Fibroblast of skin of scalp (primary cell): ENCODE measurements at regions not wholly inside any gene's neighbourhood (a gene's known extent, or its start where the extent isn't known, plus 50 kb on each side); places are given as distances from the start of the nearest gene placed in this dataset.
"Not testable (repeated sequence)": the region's sequence is repeated elsewhere in the genome, so short reads cannot be mapped to it uniquely, and the experiment has no call there.

Source experiments
- DNase-seq: peaks from one replicate; pipeline ENCODE4 v3.0.0-alpha.2; 2013

- peak; percentile 82 for DNase-seq
These were observed 50.6 kb upstream of the NKD1 start for GRCh38 chr16:50497592-50497991.

GRCh38 chr16:50496990-50497389 lies 51.2 kb upstream of the NKD1 start:
- no peak for DNase-seq

- no peak for DNase-seq
These were observed 52.5 kb upstream of the NKD1 start for GRCh38 chr16:50495673-50496072.

GRCh38 chr16:50494501-50495491 lies 53.4 kb upstream of the NKD1 start:
- DNase-seq: no peak

GRCh38 chr16:50491516-50491915 lies 56.7 kb upstream of the NKD1 start:
- no peak for DNase-seq

GRCh38 chr16:50490828-50491227 lies 57.4 kb upstream of the NKD1 start:
- DNase-seq: no peak

- no peak for DNase-seq
These were observed 59.0 kb upstream of the NKD1 start for GRCh38 chr16:50489182-50489581.

GRCh38 chr16:50487528-50487927 lies 60.7 kb upstream of the NKD1 start:
- DNase-seq: no peak

GRCh38 chr16:50486162-50486561 lies 62.0 kb upstream of the NKD1 start:
- not testable (repeated sequence) for DNase-seq

- no peak for DNase-seq
These were observed 63.0 kb upstream of the NKD1 start for GRCh38 chr16:50485232-50485631.

GRCh38 chr16:50482271-50482670 lies 65.9 kb upstream of the NKD1 start:
- DNase-seq: no peak

GRCh38 chr16:50480206-50480605 lies 68.0 kb upstream of the NKD1 start:
- DNase-seq: no peak

GRCh38 chr16:50479771-50480170 lies 68.4 kb upstream of the NKD1 start:
- DNase-seq: no peak

GRCh38 chr16:50478773-50479149 lies 69.4 kb upstream of the NKD1 start:
- no peak for DNase-seq

- no peak for DNase-seq
These were observed 70.0 kb upstream of the NKD1 start for GRCh38 chr16:50478075-50478772.

- no peak for DNase-seq
These were observed 71.5 kb upstream of the NKD1 start for GRCh38 chr16:50476486-50477255.

- DNase-seq: no peak
These were observed 73.0 kb upstream of the NKD1 start for GRCh38 chr16:50475170-50475569.

- no peak for DNase-seq
These were observed 74.1 kb upstream of the NKD1 start for GRCh38 chr16:50474138-50474537.

- no peak for DNase-seq
These were observed 74.7 kb upstream of the NKD1 start for GRCh38 chr16:50473356-50473945.

GRCh38 chr16:50472472-50472871 lies 75.7 kb upstream of the NKD1 start:
- no peak for DNase-seq

- no peak for DNase-seq
These were observed 77.5 kb upstream of the NKD1 start for GRCh38 chr16:50470687-50471086.

GRCh38 chr16:50469744-50470321 lies 78.4 kb upstream of the NKD1 start:
- no peak for DNase-seq
